Activated T-cell treated with anti-CD3 and anti-CD28 coated beads for 48 hours (primary cell): ENCODE measurements at regions not wholly inside any gene's neighbourhood (a gene's known extent, or its start where the extent isn't known, plus 50 kb on each side); places are given as distances from the start of the nearest gene placed in this dataset.

ENCODE experiments used
- DNase-seq: peaks from one replicate; pipeline ENCODE4 v3.0.0-alpha.2; 2020; ENCODE audit warnings: low read depth

DNA sequence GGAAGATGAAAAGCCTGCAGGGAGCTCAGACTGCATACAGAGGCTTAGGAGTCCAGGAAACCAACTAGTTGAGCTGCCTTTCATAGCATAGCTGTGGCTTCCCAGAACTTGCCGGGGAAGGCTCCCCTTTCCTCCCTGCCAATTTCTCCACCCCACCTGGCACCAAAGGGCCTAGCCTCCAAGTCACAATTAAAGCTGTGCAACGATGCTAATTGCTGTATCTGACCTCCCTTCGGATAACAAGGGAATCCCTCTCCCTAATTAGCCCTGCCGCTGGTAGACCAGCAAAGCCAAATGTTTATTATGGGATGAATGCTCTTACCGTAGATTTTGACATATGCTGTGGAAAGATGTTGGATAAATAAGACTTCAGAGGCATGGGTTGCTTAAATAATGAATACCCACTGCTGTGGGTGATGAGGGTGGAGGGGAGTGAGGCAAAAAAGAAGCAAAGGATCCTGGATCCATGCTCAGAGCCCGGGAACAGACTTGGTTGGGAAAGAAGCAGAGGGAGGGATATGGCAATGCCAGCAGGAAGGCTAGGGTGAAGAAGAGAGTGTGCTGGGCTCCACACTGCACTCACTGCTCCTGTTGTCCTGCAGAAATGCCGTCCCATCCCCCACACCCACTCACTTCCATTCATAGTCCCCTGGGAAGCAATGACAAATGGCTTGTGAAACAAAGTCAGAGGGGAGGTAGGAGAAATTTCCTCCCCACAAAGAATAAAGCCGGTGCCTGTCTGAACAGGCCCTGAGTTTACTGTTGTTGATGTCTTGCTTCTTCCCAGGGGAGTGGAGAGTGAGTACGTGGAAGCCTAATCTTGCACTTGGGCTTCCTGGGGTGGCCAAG, 608.1 kb upstream of the CADM1 start:
- DNase-seq = no peak

DNA sequence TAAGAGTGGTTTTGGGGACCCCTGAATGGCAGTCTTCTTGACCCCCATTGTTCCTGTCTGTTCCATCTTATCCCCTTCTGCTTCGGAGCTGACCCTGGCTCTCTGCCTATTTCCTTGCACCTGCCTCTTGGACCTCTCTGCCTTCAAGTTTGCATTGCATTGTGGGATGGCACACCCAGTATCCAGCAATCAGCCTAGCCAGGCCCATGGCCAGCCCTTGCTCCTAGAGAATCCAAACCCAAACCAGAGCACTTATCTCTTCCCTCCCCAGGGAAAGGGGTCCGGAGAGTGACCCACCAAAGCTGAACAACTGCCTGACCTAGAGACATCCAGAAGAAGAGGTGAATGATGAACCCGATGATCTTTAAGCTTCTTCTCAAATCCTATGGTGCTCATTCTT, 607.3 kb upstream of the CADM1 start:
- no peak for DNase-seq

DNA sequence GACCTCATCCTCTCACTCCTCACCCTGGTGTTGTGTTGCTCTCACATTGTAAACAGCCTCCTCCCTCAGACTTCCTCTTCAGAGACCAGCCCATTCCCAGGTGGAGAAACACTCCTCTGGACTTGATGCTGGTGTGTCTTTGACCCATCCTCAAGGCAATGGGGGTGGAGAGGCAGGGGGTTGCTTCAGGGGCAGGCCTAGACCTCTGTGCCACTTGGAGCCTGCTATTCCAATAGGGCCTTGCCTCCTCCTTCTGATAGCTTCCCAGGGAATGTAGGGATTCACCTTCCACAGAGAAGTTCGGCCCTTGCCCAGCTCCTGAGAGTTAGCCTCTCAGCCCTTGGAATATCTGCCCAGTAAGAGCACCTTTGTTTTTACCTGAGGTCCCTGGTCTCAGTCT, 606.6 kb upstream of the CADM1 start:
- DNase-seq = no peak

DNA sequence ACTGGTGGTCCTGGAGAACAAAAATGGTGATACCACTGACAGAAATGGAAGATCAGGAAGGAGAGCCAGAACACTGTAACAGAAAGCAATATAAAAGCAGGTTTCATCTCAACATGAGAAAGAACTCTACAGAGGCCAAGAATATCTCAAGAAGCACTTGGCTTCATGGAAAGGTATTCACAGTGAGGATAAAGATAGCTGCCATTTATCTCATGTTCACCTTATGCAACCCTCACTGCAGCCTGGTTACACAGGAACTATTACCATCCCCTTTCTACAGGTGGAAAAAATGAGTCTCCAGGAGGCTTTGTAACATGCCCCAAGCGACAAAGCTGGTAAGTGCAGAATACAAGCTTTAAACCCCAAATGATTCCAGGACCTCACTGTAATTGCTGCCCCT, 606.1 kb upstream of the CADM1 start:
- no peak for DNase-seq

DNA sequence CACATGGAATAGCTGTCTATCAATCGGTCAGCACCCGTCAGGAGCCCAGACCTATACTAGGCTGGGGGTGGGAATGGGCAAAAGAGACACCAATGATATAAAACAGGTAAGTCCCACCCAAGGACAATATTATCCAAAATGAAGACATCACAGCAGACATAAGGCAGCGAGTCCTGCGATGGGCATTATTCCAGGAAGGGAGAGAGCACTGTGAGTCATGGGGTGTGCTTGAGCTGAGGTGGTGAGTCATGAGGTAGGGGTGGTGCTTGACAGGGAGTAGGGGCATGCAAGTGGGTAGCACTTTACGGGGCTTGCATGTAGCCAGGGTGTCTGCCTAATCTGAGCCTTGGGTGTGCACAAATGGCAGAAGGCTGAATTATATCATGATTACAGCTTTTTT, 605.0 kb upstream of the CADM1 start:
- no peak for DNase-seq

DNA sequence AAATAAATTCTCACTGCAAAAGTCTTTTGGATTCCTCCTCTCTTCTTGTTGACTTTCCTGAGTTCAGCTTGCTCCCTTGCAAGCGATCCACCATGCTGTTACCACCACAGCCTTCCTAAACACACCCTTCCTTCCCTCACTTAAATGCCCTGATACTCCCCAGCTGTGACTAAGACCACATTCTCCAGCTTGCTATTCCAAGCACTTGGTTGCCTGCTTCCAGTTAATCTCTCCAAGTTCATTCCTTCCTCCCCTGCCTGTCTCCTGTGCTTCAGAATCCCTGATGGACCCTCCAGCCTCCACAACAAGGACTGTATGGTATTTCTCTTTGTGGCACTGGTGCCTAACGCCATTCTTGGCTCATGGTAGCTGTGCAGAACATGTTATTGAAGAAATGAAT, 603.9 kb upstream of the CADM1 start:
- no peak for DNase-seq

DNA sequence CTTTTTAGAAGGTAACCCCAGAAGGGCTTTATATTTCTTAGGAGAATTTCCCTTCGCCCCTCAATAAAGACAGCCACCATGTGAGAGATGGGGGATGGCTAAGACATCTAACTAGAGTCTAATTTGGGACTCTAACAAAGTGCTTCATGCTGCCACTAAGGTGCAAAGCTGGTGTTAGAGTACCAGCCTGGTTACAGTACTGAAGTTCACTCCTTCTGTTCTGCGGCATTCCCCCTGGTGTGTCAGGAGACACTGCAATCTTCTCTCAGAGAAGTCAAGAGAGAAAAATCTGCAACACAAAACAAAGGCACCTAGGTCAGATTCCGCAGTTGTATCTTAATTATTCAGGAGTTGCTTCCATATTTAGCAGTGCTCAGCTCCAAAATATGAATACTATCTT, 603.0 kb upstream of the CADM1 start:
- DNase-seq = no peak

DNA sequence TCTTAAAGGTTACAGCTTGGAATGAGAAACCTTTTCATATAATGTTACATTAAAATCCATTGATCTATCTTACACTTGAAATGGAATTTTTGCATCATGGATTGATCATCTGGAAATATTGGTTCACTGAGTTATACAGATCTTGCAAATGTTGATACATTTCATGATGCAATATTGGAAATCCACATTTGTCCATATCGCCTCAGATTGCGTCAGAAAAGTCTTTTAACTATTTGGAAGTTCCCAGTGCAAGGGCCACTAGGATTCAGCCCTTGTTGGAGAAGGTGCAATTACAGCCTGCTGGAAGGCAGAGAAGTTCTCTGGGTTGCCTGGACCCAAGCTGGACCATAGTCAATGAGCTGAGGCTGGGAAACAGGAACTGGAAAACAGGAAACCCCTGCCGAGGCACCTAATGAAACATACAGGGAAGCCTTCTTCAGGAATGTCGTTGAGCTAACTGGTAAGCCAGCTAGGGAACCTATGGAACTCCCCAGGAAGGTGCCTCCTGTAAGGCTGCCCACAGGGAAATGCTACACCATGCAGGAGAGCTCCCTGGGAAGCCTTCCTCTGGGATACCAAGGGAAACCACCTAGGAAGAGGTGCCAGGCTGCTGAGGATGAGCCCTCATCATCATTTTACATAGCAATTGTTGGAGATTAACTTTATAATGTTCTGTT, 600.4 kb upstream of the CADM1 start:
- no peak for DNase-seq

DNA sequence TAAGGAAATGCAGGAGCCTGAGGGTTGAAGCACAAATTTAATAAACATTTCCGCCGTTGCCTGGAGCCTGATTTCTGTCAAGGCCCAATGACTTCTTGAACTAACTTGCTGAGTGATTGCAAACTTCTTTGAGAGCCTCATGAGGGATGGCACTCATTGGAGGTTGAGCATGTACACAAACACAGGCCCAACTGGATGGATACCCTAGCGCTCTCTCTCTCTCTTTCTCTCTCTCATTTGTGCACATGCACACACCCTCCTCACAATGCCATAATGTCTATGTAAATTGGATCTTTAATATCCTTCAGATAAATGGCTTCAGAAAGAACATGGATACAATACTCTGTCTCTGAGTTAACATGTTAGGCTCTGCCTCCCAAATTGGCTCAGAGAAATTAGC, 597.7 kb upstream of the CADM1 start:
- DNase-seq = no peak

DNA sequence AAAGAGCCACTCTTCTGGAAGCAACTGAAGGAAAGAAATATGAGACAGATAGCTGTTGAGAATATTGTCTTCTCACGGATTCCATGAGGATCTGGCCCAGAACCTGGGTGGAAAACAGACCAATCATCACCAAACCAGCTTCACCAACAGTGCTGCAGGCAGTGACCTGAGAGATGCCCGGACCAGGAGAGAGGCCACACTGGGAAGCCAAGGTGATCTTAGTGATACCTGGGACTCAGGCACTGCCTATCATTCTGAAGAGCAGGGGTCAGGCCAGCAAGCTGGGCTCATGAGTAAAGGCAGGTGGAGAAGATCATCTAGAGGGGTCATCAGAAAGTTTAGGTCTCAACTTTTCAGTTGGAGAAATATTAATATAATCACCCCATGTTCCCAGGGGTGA, 595.8 kb upstream of the CADM1 start:
- DNase-seq = no peak

DNA sequence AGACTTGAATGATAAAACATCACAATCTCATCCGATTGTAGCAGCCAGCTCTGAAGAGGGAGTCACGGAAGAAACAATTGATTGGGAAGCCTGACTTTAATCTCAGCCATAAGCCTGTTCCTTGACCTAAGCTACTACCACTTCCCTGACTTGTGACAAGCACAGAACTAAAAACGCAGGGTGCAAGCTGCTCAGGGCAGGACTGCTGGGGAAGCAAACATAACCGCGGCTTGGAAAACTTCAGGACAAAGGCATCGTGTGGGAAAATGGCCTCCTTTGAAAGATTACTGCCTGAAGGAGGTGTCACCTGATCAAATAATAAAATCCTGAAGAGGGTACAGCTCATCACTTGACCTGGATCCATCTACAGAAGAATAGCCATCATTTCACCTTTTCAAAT, 595.3 kb upstream of the CADM1 start:
- no peak for DNase-seq

DNA sequence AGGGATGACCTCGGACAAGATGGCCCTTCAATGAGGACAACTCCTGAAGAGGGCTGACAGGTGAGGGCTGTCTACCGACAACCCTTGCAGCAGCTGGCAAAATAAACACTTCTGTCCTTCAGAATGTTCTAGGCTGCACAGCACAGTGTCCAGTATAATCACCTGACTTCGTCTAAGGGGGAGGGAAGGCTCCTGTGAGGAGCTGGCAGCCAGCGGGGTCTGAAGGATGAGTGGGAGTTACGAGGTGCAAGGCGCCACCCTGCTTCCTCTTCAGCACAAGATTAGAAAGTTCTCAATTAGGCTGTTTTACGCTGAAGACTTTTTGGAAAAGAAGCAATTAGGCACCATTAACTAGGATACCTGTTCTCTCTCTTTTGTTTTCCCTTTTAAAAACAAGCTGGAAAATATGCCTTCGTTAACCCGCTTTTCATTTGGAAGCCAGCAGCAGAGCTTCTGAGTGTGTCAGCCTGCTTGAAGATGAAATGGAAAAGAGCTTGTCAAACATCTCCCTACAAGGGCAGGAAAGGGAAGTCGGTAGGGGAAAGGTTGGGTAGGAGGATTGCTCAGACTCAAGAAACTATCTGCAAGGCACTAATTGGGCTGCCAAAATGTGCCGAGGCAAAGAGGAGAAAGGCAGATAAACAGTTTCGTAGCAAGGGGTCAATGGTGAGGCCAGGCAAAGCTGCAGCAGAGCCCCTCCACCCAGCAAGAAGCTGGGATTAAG, 592.2 kb upstream of the CADM1 start:
- DNase-seq = no peak

DNA sequence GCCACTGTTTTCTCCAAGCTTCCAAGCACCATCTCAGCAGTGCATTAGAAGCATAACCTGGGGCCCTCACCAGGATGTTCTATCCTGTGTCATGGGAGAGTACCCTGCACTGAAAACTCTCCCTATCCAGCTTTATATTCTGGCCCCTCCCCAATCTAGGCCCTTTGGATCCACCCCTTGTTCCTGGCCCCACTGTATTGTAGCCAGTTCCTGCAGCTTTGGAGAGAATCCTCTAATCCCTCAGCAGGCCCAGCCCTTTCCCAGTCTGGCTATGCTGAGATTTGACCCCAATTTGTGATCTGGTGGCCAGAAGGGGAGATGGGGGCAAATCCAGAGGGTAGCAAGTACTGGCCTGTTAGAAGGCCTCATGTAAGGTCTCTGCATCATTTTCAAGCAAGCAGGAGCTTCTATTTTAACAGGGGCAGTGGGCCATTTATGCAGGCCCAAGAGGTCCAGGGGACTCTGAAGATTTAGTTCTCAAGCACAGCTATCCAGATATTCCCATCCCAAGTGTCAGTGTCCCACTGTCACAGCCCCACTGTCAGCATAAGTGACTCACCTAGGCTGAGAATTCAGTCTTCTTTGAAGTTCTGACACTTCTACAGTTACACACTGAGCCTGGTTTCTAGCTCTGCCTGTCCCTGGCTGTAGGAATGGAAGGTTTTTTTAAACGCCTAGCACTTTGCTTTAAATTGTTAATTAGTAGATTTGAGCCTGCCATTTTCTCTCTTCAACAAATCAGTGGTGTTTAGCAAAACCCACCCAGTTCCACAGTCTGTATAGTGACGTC, 589.5 kb upstream of the CADM1 start:
- no peak for DNase-seq

DNA sequence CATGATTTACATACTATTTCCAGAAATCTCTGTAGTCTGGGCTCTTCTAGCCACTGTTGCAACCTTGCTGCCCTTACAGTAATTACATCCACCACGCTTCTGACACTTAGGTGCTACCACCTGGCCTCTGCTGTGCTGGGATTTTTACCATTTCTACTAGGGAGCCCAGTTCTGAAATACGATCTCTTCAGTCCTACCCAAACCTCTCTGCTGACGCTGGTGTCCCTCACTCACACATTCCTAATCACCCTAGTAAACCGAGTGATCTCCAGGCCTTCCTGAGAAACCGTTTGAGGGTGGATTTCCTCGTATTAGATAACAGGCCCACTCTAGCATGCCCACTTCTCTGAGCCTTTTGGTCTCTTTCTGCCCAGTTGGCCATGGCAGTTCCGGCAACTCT, 588.9 kb upstream of the CADM1 start:
- DNase-seq = no peak

DNA sequence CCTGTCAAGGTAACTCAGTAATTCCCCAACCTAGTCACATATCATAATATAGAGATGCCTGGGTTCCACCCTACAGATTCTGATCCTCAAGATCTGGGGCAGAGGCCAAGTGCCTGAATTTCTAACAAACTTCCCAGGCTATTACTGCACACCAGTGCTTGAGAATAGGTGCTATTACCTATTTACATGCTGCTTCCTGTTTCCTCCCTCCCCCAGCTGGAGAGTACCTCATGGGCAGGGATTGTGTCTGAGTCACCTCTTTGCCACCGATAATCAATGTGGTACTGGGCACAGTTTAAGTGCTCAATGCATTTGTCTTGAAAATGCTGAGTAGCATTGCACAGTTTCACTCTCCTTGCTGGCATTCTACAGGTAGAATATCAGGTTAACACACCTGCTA, 582.2 kb upstream of the CADM1 start:
- no peak for DNase-seq

DNA sequence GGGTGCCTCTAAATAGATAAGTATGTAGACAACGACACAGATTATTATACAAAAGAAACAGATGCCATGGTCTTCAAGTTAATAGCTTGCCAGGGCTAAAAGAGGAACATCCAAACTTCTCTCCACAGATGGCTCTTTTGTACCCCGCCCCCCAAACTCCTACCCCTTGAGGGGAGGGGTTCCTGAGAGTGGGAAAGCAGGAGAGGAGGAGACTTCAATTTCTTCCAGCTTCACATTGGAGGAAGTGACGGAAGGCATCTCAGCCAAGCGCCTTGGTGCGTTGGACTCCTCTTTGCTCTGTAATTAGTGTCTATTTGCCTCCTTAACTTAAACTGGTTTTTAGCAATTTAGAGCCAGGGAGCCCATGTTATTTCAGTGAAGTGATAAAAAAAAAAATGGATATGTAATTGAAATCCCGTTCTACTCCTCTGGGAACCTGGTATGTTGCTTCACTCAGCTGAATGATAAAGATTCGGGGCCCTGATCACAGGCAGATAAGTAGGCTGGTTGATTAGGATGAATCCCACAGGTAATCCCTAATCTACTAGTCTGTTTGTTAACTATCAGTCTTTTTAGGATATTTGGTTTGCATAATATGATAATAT, 580.9 kb upstream of the CADM1 start:
- no peak for DNase-seq

DNA sequence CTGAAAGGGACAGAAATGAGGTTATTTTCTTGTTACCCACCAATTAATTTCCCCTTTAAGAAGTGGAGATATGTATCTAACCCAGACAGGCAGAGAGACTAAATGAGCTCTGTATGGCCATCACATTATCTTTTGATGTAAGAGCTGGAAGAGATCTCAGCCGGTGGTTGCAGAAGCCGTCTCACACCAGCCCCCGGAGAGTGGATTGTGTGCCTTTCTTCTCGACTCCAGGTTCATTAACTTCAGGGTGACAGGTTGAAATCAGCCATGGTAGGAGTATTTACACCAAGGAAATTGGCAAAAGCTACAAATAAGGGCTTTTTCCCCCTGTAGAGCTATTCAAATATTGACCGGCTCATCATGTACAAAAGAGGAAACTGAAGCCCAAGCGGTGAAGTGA, 580.3 kb upstream of the CADM1 start:
- no peak for DNase-seq

DNA sequence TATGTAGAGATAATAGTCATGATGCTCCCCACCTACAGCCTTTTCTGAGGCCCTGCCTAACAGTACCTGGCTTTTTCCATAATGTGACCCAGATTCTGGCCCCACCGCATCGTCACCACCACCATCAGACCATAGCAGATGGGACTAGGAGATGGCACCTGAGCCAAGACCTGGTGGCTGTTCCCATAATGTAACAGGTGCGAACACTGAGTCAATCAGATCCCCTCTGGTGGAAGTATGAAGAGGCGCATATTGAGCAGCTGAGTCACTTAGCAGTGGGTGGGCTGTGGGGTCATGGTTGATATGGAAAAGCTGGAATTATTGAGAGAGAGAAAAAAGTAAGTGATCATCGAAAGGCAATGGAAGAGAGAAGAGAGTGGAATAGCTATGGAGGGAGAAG, 578.0 kb upstream of the CADM1 start:
- no peak for DNase-seq

DNA sequence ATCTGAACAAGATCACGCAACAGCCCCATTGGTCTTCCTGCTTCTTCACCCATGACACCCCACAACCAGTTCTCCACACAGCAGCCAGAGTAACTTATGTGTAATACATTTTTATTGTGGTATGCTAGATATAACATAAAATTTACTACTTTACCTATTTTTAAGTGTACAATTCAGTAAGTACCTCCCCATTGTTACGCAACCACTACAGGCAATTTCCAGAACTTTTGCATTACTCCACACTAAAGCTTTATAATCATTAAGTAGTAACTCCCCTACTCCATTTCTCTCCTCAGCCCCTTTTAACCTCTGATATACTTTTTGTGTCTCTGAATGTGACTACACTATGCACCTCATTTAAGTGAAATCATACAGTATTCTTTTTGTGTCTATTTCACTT, 575.4 kb upstream of the CADM1 start:
- DNase-seq = no peak

DNA sequence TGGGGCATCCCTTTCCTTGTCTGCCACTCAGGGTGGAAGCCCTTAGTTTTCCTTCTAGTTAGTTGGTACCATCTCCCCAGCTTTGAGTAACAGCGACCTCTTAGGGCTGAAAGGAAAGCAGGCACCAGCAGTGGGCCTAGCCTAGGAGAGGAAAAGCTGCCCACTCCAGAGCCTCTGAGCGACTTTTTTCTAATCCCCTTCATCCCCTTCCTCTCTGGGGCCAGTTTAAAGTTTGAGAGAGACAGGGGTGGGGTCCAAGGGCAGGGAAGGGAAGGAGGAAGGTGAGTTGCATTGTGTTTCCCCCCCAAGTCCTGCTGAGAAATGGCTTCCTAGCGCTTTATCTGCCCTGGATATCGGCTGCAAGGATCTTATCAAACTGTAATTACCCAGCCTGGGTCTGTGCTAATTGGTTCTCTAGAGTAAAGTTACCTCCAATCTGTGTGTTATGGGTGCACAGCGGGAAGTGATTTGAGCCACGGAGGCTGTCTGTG, 573.9 kb upstream of the CADM1 start:
- DNase-seq = no peak

DNA sequence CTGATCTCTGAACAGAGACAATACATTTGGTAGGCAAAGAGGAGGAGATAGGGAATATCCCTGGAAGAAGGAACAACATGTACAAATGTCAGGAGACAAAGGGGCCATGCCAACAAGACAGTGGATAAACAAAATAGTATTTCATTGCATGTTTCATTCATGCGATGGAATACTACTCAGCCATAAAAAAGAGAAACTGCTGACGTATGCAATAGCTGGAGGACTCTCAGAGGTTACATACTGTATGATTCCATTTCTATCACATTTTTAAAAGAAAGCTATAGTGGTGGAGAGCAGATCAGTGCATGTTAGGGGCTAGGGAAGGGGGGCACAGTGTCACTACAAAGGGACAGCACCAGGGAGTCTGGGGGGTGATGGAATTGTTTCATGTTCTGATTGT, 572.9 kb upstream of the CADM1 start:
- no peak for DNase-seq
